ENCODE measurements at regions not wholly inside any gene's neighbourhood (a gene's known extent, or its start where the extent isn't known, plus 50 kb on each side); places are given as distances from the start of the nearest gene placed in this dataset.

DNA sequence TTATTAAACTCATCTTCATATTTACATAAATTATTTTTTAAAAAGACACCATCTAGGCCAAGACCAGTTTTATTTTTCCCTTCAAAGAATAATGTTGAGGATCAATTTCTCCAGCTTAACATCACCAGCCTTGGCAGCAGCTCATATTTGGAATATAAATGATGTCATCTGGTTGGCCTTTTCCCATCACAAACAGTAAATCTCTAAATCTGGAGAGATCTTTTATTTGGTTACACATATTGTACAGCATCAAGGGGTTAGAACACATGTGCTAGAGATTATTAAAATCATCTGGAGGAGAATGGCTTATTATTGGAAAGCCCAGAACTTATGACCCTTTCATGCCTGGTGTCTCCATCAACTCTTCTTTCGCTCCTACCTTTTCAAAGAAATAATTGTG is 508.8 kb downstream of the PLPP3 start:
- TF ChIP-seq, protein P1, sequence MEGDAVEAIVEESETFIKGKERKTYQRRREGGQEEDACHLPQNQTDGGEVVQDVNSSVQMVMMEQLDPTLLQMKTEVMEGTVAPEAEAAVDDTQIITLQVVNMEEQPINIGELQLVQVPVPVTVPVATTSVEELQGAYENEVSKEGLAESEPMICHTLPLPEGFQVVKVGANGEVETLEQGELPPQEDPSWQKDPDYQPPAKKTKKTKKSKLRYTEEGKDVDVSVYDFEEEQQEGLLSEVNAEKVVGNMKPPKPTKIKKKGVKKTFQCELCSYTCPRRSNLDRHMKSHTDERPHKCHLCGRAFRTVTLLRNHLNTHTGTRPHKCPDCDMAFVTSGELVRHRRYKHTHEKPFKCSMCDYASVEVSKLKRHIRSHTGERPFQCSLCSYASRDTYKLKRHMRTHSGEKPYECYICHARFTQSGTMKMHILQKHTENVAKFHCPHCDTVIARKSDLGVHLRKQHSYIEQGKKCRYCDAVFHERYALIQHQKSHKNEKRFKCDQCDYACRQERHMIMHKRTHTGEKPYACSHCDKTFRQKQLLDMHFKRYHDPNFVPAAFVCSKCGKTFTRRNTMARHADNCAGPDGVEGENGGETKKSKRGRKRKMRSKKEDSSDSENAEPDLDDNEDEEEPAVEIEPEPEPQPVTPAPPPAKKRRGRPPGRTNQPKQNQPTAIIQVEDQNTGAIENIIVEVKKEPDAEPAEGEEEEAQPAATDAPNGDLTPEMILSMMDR (IDR thresholded peaks at IDR 0.05; ENCODE audit: borderline replicate concordance, insufficient read depth, low read depth, low read length), result no peak
- no peak overlapping the region for H3K4me3 ChIP-seq (ENCODE audit: low read depth, low read length)

DNA sequence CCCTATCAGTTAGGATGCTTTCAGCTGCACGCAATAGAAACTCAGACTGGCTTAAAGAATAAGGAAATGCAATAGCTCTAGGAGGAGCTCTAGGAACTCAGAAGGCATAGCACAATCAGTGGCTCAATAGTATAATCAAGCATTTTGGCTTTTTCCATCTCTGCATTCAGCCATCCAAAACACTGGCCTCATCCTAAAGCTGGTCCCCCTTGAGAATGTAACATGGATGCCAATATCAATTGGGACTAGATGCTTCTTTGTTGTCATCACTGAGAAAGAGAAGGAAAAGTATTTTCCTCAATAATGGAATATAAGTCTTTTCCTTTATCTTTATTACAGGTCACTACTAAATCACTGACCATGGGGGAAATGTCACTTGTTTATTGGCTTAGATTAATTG is 509.5 kb downstream of the PLPP3 start:
- no peak overlapping the region for H3K4me3 ChIP-seq (ENCODE audit: low read depth, low read length)
- TF ChIP-seq, protein P1 (IDR thresholded peaks at IDR 0.05; ENCODE audit: borderline replicate concordance, insufficient read depth, low read depth, low read length), result no peak

DNA sequence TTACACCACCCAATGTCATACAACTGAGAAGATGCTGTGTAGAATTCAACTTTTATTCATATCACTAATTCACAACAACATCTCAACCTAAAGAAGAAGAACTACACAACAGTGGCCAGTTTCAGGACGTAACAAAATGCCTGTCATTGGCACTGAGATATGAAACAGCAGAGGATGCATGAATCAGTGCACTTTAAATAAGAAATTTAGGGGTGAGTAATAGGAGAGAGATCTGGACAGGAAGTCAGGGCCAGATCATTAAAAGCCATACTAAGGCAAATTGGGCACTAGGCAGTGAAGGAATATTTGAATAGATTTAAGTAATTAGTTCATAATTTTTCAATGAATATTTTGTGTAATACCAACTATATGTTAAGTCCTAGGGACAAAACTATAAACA is 510.5 kb downstream of the PLPP3 start:
- TF ChIP-seq, protein P1 (IDR thresholded peaks at IDR 0.05; ENCODE audit: borderline replicate concordance, insufficient read depth, low read depth, low read length), result no peak
- no peak overlapping the region for H3K4me3 ChIP-seq (ENCODE audit: low read depth, low read length)

DNA sequence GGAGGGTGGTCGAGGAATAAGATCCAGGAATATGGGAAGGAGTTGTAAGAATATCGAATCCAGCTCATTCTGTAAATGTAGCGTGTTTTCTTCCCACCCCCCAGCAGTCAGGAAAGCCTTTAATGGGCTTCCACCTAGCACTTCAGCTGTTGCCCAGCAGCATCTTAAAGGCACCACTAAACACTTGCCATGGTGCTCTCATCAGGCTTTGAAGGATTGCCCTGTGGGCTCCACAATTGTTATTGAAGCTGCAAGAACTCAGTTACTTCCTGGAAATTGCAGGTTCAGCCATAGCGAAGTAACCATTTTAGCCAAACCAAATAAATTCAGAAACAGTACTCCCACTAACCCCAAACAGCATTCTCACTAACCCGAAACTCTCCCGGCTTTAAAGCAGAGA is 511.2 kb downstream of the PLPP3 start:
- H3K4me3 ChIP-seq (ENCODE audit: low read depth, low read length), result no peak overlapping the region
- TF ChIP-seq, protein P1 (IDR thresholded peaks at IDR 0.05; ENCODE audit: borderline replicate concordance, insufficient read depth, low read depth, low read length), result no peak

DNA sequence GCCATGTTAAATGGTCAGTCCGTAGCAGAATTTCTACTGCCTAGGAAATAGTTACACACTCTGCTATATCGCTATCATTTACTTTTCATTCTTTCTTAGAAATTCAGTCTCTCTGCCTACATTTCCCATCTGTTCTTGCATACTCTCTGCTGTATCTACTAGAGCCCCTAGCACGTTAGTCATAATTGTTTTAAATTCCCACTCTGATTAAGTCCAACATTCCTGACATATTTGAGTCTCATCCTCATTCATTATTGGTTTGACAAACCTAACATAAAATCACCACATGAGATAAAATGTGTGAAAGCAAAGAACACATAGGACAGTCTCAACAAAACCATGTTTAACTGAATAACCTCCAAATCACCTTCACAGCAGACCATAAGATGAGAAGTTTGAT is 513.6 kb downstream of the PLPP3 start:
- TF ChIP-seq, protein P1 (IDR thresholded peaks at IDR 0.05; ENCODE audit: borderline replicate concordance, insufficient read depth, low read depth, low read length), result no peak
- H3K4me3 ChIP-seq (ENCODE audit: low read depth, low read length), result no peak overlapping the region

DNA sequence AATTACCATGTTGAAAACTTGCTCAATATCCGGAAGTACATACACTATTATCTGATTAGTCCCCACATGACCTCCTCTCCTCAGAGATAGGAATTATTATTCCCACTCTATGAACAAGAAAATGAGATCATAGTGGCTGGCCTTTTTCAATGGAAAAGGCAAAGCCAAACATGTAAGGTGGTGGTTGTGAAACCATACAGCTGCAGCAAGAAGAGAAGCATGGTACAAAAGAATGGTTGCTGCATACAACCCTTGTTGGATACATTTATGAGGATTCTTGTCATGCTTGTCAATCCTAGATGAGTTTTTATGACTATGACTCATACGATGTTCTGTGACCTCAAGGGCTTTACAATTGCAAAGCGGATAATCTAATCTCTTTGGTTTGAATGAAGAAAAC is 514.7 kb downstream of the PLPP3 start:
- no peak overlapping the region for H3K4me3 ChIP-seq (ENCODE audit: low read depth, low read length)
- TF ChIP-seq, protein P1 (IDR thresholded peaks at IDR 0.05; ENCODE audit: borderline replicate concordance, insufficient read depth, low read depth, low read length), result no peak

DNA sequence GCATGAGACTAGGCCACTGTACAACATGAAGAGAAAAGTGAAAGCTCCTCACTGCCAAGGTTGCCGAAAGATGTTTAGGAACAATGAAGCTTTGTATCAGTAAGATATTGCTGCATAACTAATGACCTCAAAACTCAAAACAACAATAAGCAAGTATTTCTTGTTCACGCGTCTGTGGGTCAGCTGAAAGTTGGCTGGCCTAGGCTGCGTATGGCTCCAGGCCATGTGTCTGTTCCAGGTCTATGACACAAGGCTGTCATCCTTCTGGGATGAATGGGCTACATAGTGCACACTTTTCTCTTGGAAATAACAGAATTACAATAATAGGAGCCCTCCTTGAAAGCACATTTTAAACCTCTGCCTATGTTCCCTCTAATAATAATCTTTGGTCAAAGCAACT is 515.9 kb downstream of the PLPP3 start:
- H3K4me3 ChIP-seq (ENCODE audit: low read depth, low read length), result no peak overlapping the region
- TF ChIP-seq, protein P1 (IDR thresholded peaks at IDR 0.05; ENCODE audit: borderline replicate concordance, insufficient read depth, low read depth, low read length), result no peak

Data from GM12875 (cell line).